ENCODE measurements at regions not wholly inside any gene's neighbourhood (a gene's known extent, or its start where the extent isn't known, plus 50 kb on each side); places are given as distances from the start of the nearest gene placed in this dataset.

- no peak for TF ChIP-seq ZHX2 (IDR thresholded peaks at IDR 0.05; ENCODE audit: low read depth)
- no peak for TF ChIP-seq ZHX2 (CRISPR knock-in tag; IDR thresholded peaks at IDR 0.05; ENCODE audit: borderline replicate concordance)
Observed at GRCh38 chr2:176407706-176408105, 138.5 kb downstream of the MTX2 start (continued).

GRCh38 chr2:176409671-176410070 is 140.4 kb downstream of the MTX2 start:
- no peak overlapping the region for H3K4me3 ChIP-seq (replicated peaks in 1 of 3; ENCODE audit: insufficient read depth in 1 of 3, low read depth in 2 of 3, low read length in 3 of 3)
- no peaks in the 10 kb centered on the region for H3K4me1 ChIP-seq (ENCODE audit: insufficient read depth, low read length)
- FAIRE-seq = no peak
- intact Hi-C loops (cut with micrococcal nuclease; ENCODE audit: unreplicated experiment) (loop anchor here (2.0 kb wide), 1 partner anchor 13 kb away; no protein-coding TSS in a partner anchor), in situ Hi-C loops (cut with HindIII; ENCODE audit: extremely low pct_ligation_motif_present, low pct_unique_long_range_greater_than_20kb) (no loop called here)
- POLR2A ChIA-PET = no interaction called here
- BruUV-seq (replicated peaks) = no TSS peak
- H3K27me3 ChIP-seq (ENCODE audit: control insufficient read depth in 1 of 2, insufficient read depth in 2 of 2, low read length in 2 of 2) = no peaks in the 10 kb centered on the region; a peak in 1 of 5 replicates
- no peaks in the 10 kb centered on the region for H3K36me3 ChIP-seq (replicated peaks in 1 of 2; ENCODE audit: control insufficient read depth in 1 of 2, insufficient read depth in 2 of 2, low read length in 2 of 2)
- H3K9ac ChIP-seq (ENCODE audit: insufficient read depth, low read depth, low read length) = no peak overlapping the region
- 8% methylated on average over 2 of the region's 2 CpGs for WGBS (ENCODE audit: low lambda C conversion rate)
- ATAC-seq = no peak
- no peaks in the 10 kb centered on the region for H3K9me3 ChIP-seq (ENCODE audit: low read length)
- H3K4me2 ChIP-seq (ENCODE audit: low read depth, low read length) = no peak overlapping the region
- no peak overlapping the region for H2AFZ ChIP-seq (ENCODE audit: low read length)
- no peaks in the 10 kb centered on the region for H4K20me1 ChIP-seq (ENCODE audit: insufficient read depth, low read length)
- no peaks in the 10 kb centered on the region for H3K79me2 ChIP-seq (ENCODE audit: insufficient read depth, low read length)
- no peak for DNase-seq (ENCODE audit: low spot score)
- CTCF ChIA-PET (ENCODE audit: low intra/inter-chr PET ratio, low total read pairs) = no interaction called here
- no peak overlapping the region for H3K27ac ChIP-seq (ENCODE audit: extremely low read length, insufficient read depth, low read length)
- TF ChIP-seq KLF15 (CRISPR knock-in tag; IDR thresholded peaks at IDR 0.05; ENCODE audit: borderline replicate concordance) (no peak), ZNF367 (CRISPR knock-in tag; IDR thresholded peaks at IDR 0.05; ENCODE audit: borderline replicate concordance) (no peak), GATAD1 (CRISPR knock-in tag; IDR thresholded peaks at IDR 0.05) (no peak), ZSCAN30 (CRISPR knock-in tag; IDR thresholded peaks at IDR 0.05) (no peak), ZNF12 (CRISPR knock-in tag; IDR thresholded peaks at IDR 0.05) (no peak), ZBTB43 (CRISPR knock-in tag; conservative IDR thresholded peaks at IDR 0.05) (no peak), ZXDC (CRISPR knock-in tag; IDR thresholded peaks at IDR 0.05) (no peak), DNMT1 (CRISPR knock-in tag; IDR thresholded peaks at IDR 0.05) (no peak), ZSCAN22 (CRISPR knock-in tag; IDR thresholded peaks at IDR 0.05) (no peak), BRD4 (CRISPR knock-in tag; IDR thresholded peaks at IDR 0.05) (no peak), ZBTB44 (CRISPR knock-in tag; IDR thresholded peaks at IDR 0.05) (no peak)

All from HepG2 (cell line).